ENCODE measurements at regions not wholly inside any gene's neighbourhood (a gene's known extent, or its start where the extent isn't known, plus 50 kb on each side); places are given as distances from the start of the nearest gene placed in this dataset.

DNA sequence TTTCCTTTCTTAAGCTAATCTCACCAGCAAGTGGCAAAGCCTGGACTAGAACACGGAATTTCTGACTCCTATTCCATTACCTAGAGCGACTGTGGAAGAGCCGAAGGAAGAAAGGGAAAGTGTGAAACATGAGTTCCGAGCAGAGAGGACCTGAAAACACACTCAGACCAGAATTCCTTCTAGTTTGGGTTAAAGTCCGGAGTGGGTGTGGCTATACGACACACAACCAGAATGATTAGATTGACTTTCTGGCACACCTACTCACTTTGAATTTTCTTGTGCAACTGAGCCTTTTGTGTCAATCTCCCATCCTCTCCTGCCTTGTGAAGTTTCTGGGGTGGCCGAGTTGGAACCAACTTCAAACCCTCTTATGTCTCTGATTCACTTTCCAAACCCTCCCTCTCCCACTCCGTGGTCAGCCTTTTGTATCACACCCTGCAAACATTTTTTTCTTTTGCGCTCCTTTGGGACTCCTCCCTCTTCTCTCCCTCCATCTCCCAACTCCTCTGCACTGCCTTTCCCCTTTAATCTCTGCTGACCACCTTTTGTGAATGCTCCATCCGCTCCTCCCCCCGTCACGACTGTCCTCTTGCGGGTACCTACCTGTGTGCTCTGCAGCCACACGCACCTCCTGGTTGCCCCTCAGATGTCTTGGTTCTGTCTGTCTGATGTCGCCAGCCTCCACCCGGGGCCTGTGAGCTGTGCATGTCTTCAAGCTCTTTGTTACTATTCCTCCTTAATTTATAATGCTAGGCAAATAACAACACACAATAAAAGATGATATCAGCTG, 86.3 kb upstream of the BLID start:
- TF ChIP-seq, protein P1, sequence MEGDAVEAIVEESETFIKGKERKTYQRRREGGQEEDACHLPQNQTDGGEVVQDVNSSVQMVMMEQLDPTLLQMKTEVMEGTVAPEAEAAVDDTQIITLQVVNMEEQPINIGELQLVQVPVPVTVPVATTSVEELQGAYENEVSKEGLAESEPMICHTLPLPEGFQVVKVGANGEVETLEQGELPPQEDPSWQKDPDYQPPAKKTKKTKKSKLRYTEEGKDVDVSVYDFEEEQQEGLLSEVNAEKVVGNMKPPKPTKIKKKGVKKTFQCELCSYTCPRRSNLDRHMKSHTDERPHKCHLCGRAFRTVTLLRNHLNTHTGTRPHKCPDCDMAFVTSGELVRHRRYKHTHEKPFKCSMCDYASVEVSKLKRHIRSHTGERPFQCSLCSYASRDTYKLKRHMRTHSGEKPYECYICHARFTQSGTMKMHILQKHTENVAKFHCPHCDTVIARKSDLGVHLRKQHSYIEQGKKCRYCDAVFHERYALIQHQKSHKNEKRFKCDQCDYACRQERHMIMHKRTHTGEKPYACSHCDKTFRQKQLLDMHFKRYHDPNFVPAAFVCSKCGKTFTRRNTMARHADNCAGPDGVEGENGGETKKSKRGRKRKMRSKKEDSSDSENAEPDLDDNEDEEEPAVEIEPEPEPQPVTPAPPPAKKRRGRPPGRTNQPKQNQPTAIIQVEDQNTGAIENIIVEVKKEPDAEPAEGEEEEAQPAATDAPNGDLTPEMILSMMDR (optimal IDR thresholded peaks at IDR 0.05 in 1 of 3, IDR thresholded peaks at IDR 0.05 in 1 of 3, conservative IDR thresholded peaks at IDR 0.05 in 1 of 3; ENCODE audit: extremely low read depth in 1 of 3, insufficient read depth in 2 of 3, low read length in 3 of 3) = no peak
- TF ChIP-seq EZH2 (IDR thresholded peaks at IDR 0.05; ENCODE audit: low read length) = no peak
